ENCODE measurements at regions not wholly inside any gene's neighbourhood (a gene's known extent, or its start where the extent isn't known, plus 50 kb on each side); places are given as distances from the start of the nearest gene placed in this dataset.

- TF ChIP-seq CTCF (IDR thresholded peaks at IDR 0.05; ENCODE audit: low read depth, low read length, missing input control): no peak
- no peak for TF ChIP-seq GABPA (IDR thresholded peaks at IDR 0.05 in 1 of 2, conservative IDR thresholded peaks at IDR 0.05 in 1 of 2)
Observed at GRCh38 chr20:12700701-12701100, 308.1 kb upstream of the SPTLC3 start.
